Epithelial cell of prostate (primary cell): ENCODE measurements at regions not wholly inside any gene's neighbourhood (a gene's known extent, or its start where the extent isn't known, plus 50 kb on each side); places are given as distances from the start of the nearest gene placed in this dataset.
A peak's percentile ranks its signal among the peaks of the same experiment; 100 is the strongest.

Source experiments
- DNase-seq: peaks from one replicate; pipeline ENCODE4 v3.0.0-alpha.2; 2011; ENCODE audit warnings: low read depth, low spot score
- H3K27ac ChIP-seq: fragments of 450-650 bp; 2 replicates; pipeline ENCODE4 v1.5.1; 2017; ENCODE audit warnings: mild to moderate bottlenecking

- DNase-seq, result no peak
- no peak overlapping the region for H3K27ac ChIP-seq
These were observed 341.8 kb downstream of the FSCB start for GRCh38 chr14:44165286-44165685.

- no peak overlapping the region for H3K27ac ChIP-seq
- no peak for DNase-seq
These were observed 343.1 kb downstream of the FSCB start for GRCh38 chr14:44163946-44164345.

- no peak overlapping the region for H3K27ac ChIP-seq
- DNase-seq, result no peak
These were observed 344.9 kb downstream of the FSCB start for GRCh38 chr14:44162197-44162596.

GRCh38 chr14:44154874-44155273 lies 352.2 kb downstream of the FSCB start:
- no peak overlapping the region for H3K27ac ChIP-seq

GRCh38 chr14:44154446-44154845 lies 352.6 kb downstream of the FSCB start:
- no peak overlapping the region for H3K27ac ChIP-seq
- DNase-seq, result no peak

More at GRCh38 chr14:44154874-44155273, 352.2 kb downstream of the FSCB start:
- no peak for DNase-seq

GRCh38 chr14:44151130-44151820 lies 355.8 kb downstream of the FSCB start:
- H3K27ac ChIP-seq, result no peak overlapping the region

GRCh38 chr14:44149597-44149996 lies 357.5 kb downstream of the FSCB start:
- no peak overlapping the region for H3K27ac ChIP-seq
- DNase-seq, result no peak

More at GRCh38 chr14:44151130-44151820, 355.8 kb downstream of the FSCB start:
- no peak for DNase-seq

- H3K27ac ChIP-seq, result no peak overlapping the region
- no peak for DNase-seq
These were observed 365.1 kb downstream of the FSCB start for GRCh38 chr14:44142006-44142405.

GRCh38 chr14:44135972-44136371 lies 371.1 kb downstream of the FSCB start:
- H3K27ac ChIP-seq, result no peak overlapping the region
- no peak for DNase-seq

GRCh38 chr14:44131861-44132260 lies 375.2 kb downstream of the FSCB start:
- DNase-seq, result no peak
- no peak overlapping the region for H3K27ac ChIP-seq

GRCh38 chr14:44113769-44114730 lies 393.0 kb downstream of the FSCB start:
- no peak for DNase-seq
- no peak overlapping the region for H3K27ac ChIP-seq

GRCh38 chr14:44112774-44113460 lies 394.2 kb downstream of the FSCB start:
- peak overlapping the region; percentile 23 for H3K27ac ChIP-seq
- DNase-seq, result peak; percentile 12

GRCh38 chr14:44109036-44109435 lies 398.0 kb downstream of the FSCB start:
- peak; percentile 34 for DNase-seq
- peak overlapping the region; percentile 78 for H3K27ac ChIP-seq

- peak; percentile 75 for DNase-seq
- H3K27ac ChIP-seq, result peak overlapping the region; percentile 78
These were observed 398.5 kb downstream of the FSCB start for GRCh38 chr14:44108601-44109000.

- peak overlapping the region; percentile 78 for H3K27ac ChIP-seq
- no peak for DNase-seq
These were observed 399.9 kb downstream of the FSCB start for GRCh38 chr14:44107156-44107555.

GRCh38 chr14:44099743-44100488 lies 407.2 kb downstream of the FSCB start:
- DNase-seq, result no peak
- H3K27ac ChIP-seq, result no peak overlapping the region

- no peak for DNase-seq
These were observed 425.9 kb downstream of the FSCB start for GRCh38 chr14:44081146-44081545.

GRCh38 chr14:44070046-44070445 lies 437.0 kb downstream of the FSCB start:
- DNase-seq, result no peak
- H3K27ac ChIP-seq, result no peak overlapping the region

More at GRCh38 chr14:44081146-44081545, 425.9 kb downstream of the FSCB start:
- no peak overlapping the region for H3K27ac ChIP-seq

- no peak overlapping the region for H3K27ac ChIP-seq
- no peak for DNase-seq
These were observed 453.7 kb downstream of the FSCB start for GRCh38 chr14:44053422-44053821.

- no peak for DNase-seq
- no peak overlapping the region for H3K27ac ChIP-seq
These were observed 465.4 kb downstream of the FSCB start for GRCh38 chr14:44041700-44042099.
